ENCODE measurements at regions not wholly inside any gene's neighbourhood (a gene's known extent, or its start where the extent isn't known, plus 50 kb on each side); places are given as distances from the start of the nearest gene placed in this dataset.

DNA sequence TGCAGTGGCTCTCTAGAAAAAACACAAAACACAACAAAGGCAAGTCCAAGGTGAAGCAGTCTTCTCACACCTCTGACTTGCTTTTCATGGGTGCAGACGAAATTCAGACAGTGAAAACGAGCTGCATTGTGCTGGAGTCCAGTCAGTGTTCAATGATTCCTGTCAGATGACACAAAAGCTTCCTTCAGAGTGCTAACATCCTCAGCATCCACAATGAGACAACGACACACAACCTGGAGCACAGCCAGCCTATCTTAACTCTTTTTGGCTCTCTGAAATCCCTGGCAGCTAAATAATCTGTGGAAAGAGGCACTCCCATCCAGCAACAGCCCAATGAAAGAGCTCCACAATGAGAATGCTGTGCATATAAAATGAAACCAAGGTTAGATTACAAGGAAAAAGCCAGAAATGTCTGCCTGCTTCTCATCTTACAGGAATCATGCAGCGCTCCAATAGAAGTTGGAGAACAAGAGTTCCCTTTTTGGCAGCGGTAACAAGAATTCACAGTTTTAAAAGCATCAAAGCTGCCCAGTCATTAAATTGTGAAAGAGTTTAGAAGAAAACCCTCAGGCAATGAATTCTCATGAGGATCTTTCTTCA is 659.8 kb upstream of the TSPY4 start:
- TF ChIP-seq ZFX (IDR thresholded peaks at IDR 0.05; ENCODE audit: borderline replicate concordance), result no peak
- TF ChIP-seq, protein P1, sequence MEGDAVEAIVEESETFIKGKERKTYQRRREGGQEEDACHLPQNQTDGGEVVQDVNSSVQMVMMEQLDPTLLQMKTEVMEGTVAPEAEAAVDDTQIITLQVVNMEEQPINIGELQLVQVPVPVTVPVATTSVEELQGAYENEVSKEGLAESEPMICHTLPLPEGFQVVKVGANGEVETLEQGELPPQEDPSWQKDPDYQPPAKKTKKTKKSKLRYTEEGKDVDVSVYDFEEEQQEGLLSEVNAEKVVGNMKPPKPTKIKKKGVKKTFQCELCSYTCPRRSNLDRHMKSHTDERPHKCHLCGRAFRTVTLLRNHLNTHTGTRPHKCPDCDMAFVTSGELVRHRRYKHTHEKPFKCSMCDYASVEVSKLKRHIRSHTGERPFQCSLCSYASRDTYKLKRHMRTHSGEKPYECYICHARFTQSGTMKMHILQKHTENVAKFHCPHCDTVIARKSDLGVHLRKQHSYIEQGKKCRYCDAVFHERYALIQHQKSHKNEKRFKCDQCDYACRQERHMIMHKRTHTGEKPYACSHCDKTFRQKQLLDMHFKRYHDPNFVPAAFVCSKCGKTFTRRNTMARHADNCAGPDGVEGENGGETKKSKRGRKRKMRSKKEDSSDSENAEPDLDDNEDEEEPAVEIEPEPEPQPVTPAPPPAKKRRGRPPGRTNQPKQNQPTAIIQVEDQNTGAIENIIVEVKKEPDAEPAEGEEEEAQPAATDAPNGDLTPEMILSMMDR (IDR thresholded peaks at IDR 0.05), result no peak
- H3K27ac ChIP-seq, result no peak overlapping the region

DNA sequence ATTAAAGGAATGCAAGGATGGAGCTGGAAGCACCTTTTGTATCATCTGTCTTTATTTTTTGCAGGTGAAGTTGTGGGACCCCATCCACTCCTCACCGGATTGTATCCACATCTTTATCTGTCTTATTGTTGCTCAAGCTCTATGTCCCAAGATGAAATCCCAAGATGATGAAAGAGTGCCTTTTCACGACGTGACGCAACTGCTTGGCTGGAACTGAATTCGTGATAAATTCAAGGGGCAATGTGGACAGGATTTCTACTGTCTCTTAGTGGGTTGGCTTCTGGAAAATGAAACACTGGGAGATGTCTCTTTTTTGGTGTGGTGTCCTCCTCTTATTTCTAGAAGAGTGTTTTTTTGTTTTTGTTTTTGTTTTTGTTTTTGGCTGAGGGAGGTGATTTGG is 650.1 kb upstream of the TSPY4 start:
- H3K27ac ChIP-seq, result no peak overlapping the region
- no peak for TF ChIP-seq ZFX (IDR thresholded peaks at IDR 0.05; ENCODE audit: borderline replicate concordance)
- TF ChIP-seq, protein P1 (IDR thresholded peaks at IDR 0.05), result no peak

GRCh38 chrY:8690901-8691685 is 646.2 kb upstream of the TSPY4 start:
- no peak for TF ChIP-seq ZFX (IDR thresholded peaks at IDR 0.05; ENCODE audit: borderline replicate concordance)
- TF ChIP-seq, protein P1 (IDR thresholded peaks at IDR 0.05), result no peak
- no peak overlapping the region for H3K27ac ChIP-seq

- H3K27ac ChIP-seq, result no peak overlapping the region
- TF ChIP-seq, protein P1 (IDR thresholded peaks at IDR 0.05), result no peak
- TF ChIP-seq ZFX (IDR thresholded peaks at IDR 0.05; ENCODE audit: borderline replicate concordance), result no peak
These were observed 638.7 kb upstream of the TSPY4 start for GRCh38 chrY:8698571-8698970.

DNA sequence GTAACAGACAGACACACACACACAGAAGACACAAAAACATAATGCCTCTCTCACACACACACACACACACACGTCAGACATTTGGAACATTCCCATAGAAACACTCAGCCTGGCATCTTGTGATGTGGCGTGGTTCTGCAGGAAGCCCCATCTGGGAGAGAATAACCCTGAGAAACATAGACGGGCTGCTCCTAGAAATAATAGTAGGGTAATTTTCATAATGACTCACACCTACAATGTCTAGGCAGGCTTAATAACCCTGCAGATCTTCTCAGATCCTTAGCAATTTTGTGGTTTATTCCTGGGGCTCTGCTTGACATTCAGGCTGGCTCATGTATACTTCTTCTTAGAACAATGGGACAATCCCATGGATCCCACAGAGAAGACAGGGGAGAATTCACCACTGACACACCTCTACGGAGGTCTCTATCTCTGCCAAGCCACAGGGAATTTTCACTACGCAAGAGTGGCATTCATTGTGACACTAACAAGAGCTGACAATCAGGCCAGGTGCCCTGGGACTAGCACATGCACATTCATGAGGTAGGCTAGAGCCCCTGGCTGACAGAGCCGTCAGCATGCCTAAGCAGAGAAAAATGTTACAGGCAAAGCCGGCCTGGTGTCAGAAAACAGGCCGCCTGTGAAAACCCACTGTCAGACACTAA is 631.5 kb upstream of the TSPY4 start:
- H3K27ac ChIP-seq, result no peak overlapping the region
- no peak for TF ChIP-seq ZFX (IDR thresholded peaks at IDR 0.05; ENCODE audit: borderline replicate concordance)
- TF ChIP-seq, protein P1 (IDR thresholded peaks at IDR 0.05), result no peak

DNA sequence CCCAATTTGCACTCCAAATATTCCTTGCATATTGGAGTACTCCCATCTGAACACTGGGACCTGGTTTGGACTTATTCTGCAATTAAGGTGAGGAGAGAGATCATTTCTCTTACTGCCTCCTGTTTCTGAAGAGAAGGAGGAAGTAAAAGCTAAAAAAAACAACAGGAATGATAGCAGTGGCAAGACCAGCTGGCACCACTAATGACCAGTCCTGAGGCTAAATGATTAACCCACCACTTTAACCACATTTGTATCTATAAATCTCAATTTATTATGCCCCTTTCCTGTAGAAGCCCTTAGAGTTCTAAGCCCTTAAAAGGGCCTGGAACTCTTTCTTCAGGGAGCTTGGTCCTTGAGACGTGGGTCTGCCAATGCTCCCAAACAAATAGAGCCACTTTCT is 625.0 kb upstream of the TSPY4 start:
- no peak overlapping the region for H3K27ac ChIP-seq
- no peak for TF ChIP-seq ZFX (IDR thresholded peaks at IDR 0.05; ENCODE audit: borderline replicate concordance)
- TF ChIP-seq, protein P1 (IDR thresholded peaks at IDR 0.05), result no peak

DNA sequence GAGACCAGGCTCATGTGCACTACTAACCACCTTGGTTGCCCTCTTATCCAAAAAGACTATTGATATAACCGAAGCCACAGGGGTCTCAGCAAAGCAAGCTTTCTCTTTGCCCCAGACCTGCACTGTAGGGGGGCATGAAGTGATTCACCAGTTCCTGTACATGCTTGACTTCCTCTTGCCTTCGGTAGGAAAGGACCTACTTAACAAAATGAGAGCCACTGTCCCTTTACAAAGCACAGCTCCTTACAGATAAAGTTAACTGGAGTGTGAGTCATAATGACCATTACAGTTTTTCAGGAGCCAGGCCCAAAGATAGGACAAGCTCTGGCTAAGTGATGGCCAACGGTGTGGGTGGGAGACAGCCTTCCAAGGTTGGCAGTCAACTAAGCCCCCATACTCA is 622.0 kb upstream of the TSPY4 start:
- no peak for TF ChIP-seq ZFX (IDR thresholded peaks at IDR 0.05; ENCODE audit: borderline replicate concordance)
- TF ChIP-seq, protein P1 (IDR thresholded peaks at IDR 0.05), result no peak
- H3K27ac ChIP-seq, result no peak overlapping the region

All from 22Rv1 (cell line).